ENCODE measurements at regions not wholly inside any gene's neighbourhood (a gene's known extent, or its start where the extent isn't known, plus 50 kb on each side); places are given as distances from the start of the nearest gene placed in this dataset.

DNA sequence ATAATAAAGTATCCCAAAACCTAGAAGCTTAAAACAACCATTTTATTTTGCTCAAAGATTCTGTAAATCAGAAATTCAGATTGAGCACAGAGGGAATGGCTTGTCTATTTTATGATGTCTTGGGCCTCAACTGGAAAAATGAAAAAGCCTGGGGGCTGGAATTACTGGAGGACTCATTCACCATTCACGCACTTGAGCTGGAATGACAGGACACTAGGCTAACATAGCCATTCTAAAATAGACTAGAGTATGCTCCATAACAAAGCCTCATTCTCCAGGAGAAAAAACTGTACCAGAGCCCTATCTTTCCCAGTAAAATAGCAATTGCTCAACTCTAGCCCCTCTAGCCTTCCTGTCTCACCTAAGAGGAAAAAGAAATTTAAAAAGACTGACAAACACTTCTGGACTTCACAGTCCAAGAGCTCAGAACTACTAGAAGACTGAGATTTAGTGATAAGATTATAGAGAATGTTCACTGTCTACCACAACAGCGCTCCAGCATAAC lies 145.4 kb upstream of the BTBD3 start:
- no peak for DNase-seq (ENCODE audit: low read depth in 2 of 2)

DNA sequence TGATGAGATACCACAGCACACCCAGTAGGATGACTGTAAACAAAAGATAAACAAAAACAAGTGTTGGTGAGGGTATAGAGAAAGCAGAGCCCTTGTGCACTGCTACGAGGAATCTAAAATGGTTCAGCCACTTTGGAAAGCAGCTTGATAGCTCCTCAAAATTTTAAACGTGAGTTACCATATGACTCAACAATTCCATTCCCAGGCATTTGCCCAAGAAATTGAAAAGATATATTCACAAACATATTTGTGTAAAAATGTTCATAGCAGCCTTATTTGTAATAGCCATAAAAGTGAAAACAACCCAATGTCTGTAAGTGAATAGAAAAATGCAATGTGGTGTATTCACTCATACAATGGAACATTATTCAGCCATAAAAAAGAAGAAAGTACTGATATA lies 141.0 kb upstream of the BTBD3 start:
- DNase-seq (ENCODE audit: low read depth in 2 of 2) = no peak

DNA sequence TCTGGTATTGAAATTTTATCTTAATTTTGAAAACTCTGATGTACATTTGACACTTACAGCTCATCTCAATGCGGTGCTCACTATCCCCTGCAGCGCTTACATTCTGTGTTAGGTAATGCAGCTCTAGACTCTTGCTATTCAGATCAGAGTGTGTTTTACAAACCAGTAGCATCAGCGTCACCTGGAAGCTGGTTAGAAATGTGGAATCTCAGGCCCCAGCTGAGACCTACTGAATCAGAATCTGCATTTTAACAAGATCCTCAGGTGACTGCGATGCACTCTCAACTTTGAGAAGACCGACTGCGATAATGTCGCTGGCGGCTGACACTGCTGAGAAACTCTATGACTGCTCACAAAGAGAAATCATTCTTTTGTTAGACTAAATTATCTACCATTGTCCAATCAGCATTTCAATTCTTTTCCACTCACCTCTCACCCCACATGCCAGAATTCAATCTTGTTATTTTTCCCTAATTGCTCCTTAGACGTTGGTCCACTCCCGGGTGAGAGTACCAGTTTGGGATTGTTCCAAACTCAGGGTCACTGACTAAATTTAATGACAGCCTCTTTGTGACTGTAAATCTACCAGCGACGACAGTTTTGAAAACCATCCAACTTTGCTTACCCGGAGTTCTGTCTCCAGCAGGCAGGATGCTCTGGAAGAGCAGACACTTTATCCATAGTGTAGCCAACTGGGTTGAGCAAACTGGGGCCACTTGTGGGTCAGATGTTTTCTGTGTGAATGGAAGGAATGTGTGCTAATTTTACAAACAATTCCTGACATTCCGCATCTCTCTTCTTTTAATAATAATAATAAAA lies 140.1 kb upstream of the BTBD3 start:
- DNase-seq (ENCODE audit: low read depth in 2 of 2) = no peak

DNA sequence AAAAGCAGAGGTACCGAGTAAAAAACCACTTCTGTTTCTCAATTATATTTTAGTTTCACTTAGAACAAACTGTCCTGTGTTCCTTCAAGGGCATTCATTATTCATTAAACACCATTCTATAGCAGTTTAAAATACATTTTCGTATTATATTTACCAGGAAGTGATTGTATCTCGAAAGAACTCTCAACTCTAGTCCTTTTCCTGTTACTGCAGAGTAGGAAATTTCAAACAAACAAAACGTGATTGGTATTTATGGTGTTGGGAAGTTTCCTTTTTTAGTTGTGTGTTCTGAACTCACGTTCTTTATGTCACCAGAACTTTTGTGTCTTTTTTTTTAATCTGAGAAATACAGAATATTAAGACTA lies 139.5 kb upstream of the BTBD3 start:
- no peak for DNase-seq (ENCODE audit: low read depth in 2 of 2)

DNA sequence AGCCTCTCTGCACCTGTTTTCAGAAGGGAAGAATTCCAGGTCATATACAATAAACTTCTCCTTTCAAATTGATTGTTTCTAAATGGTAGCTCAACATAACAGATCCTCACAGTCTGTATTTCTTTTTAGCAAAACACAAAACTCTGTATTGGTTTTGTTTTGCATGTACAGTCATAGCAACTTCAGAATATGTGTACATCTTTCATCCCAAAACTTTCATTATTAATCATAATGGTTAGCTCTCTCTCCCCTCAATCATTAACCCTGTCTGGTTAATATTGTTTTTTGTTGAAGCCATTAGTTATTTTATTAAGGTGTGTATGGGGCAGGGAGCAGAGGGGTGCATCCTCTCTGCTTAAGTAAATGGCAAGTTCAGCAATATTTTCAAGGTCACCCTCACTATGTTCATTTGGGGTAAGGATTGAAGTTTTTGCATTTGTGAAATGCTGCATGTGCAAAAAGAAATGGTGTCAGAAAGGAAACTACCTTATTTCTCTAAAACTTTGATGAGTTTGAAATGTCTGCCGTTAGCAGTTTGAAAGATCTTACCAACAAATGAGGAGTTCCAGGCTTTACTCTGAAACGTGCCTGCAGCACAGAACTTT lies 136.8 kb upstream of the BTBD3 start:
- no peak for DNase-seq (ENCODE audit: low read depth in 2 of 2)

DNA sequence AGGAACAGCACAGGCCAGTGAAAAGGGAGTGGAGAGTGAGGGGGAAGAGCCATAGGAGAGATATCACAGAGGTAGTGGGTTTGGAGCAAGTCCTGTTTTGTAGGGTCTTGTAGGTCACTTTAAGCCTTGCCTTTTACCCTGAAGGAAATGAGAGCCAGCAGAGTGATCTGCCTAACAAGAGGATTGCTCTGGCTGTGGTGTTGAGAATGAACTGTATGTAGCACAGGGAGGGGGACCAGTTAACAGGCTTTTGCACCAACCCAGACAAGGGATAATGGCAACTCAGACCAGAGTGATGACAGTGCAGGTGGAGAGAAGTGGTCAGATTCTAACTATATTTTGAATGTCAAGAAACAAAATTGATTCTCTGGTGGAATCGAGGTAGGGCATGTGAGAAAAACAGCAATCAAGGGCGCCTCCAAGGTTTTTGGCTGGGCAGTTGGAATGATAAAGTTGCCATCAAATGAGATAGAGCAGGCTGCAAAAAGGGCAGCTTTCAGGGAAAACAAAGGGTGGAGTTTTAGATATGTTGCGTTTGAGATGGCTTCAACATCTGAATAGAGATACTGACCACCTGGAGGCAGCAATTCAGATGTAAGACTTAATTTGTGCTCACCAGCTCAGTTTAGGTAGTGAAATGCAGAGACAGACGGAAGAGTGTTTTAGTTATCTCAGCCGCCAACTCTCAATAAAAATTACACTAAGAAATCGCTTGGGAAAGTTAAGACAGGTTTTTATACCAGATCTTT lies 134.4 kb upstream of the BTBD3 start:
- no peak for DNase-seq (ENCODE audit: low read depth in 2 of 2)

DNA sequence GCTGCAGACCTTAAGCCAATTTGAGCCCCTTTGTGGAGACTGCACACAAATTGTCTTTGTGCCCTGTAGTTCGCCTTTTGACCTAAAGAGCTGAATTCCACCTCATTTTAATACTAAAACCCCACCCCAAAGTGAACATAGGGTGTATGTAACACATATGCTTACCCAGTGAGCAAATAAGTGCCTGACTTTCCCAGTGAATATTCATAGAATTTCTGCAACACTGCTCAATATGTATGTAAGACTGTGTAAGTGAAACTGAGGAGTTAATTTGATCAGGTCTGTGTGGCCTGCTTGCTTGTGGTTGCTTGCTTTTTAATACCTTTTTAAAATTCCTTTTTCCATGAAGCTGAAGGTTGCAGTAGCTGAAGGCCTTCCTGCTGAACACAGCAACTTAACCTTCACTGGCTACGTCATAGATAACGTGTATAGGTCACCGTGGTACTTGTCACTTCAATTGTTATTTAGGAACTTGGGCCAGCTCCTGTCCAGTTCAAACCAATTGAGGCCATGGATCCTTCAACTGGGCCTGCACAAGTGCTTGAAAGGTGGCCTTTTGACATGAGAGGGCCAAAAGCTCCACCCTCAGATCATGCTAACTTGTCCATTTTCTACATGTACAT lies 131.7 kb upstream of the BTBD3 start:
- DNase-seq (ENCODE audit: low read depth in 2 of 2) = no peak

DNA sequence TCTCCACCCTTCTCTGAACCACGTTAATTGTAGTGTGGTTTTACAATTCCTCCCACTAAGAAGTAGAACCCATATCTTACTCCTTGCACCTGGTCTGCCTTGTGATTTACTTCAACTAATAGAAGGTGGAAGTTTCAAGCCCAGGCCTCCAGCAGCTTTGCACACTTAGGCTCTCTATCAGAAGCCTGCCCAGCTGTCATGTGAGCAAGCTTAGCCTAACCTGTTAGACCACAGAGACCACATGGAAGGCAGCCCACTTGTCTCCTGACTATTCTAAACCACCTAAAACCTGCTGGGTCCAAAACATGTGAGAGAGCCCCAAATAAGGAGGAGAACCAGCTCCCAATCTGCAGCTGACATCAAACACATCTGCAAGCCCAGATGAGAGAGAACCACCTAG lies 127.6 kb upstream of the BTBD3 start:
- DNase-seq (ENCODE audit: low read depth in 2 of 2) = no peak

DNA sequence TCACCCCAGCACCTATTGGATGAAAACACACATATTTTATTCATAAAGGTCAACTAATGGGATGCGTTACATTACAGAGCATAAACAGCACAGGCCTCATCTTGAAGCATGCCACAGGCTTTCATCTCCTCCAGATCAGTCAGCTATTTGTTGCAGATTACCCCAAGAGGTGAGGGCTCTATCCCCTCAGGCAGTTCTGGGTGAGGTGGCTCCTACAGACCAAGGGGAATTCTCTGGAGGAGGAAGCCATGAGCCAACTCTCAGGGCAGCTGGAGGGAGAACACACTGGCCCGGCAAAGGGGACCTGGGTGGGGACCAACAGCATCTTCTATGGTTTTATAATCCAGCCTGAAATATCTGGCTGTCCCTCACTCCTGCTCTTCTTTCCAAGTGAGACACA lies 126.4 kb upstream of the BTBD3 start:
- no peak for DNase-seq (ENCODE audit: low read depth in 2 of 2)

DNA sequence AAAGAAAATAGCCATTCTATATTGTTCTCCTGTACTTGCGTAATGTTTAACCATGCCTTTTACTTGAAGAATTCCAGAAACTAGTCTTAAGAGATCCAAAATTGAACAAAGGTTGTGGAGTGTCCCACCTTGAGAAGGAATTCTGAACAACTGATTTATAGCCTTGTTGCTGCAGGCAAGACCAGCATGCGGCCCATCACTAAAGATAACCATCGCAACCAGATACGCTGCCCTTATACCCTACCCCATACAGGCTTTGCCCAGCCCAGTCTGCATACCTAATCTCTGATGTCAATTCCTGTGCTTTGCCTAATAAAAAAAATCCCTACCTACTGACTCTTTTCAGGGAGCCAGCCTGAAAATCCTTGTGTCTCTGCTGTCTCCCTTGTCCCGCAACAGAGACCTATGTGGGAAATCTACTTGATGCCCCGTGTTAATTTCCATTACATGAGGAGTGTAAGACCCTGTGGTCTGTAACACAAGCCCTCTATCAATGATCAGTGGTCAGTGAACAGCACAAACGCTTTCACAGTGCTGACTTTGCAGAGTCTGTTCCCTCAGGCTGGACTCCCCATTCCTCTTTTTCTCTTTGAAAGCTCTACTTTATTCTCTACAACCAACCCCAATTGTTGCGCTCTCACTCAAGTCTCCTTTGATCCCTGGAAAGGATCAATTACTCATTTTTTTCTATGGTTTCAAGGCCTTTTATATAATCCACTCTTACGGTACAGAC lies 125.7 kb upstream of the BTBD3 start:
- DNase-seq (ENCODE audit: low read depth in 2 of 2) = no peak

DNA sequence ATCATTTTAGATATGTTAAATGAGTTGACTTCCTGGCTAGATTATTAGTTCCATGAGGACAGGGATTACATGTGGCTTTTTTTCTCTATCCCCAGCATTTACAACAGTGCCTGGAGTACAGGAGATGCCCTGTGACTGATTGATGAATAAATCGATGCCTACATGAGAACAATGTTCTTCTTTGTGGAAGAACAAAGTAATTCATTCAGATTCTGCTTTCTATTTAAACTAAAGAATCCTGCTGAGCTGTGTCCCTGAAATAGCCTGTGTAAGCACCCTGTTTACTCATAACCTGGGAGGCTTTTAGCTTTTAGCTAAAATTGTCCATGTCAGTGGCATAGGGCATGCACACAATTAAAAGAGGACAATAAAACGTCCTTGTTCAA lies 125.1 kb upstream of the BTBD3 start:
- no peak for DNase-seq (ENCODE audit: low read depth in 2 of 2)

DNA sequence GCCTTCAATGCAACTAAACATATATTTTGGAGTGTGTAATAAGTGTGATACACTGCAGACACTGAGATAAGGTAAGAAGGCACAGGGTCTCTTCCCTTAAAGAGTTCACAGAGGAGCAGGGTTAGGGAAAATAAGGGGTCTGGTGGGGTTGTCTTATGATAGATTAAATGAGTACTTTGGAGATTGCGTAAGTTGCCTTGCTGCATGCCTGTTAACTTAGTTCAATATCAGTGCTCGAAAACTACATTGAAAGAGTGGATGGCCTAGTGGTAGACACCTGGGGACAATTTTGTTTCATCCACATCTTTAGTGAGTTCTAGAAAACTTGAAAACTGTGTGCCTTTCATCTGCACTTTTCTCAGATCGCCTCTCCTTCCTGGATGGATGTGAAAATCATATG lies 123.2 kb upstream of the BTBD3 start:
- no peak for DNase-seq (ENCODE audit: low read depth in 2 of 2)

DNA sequence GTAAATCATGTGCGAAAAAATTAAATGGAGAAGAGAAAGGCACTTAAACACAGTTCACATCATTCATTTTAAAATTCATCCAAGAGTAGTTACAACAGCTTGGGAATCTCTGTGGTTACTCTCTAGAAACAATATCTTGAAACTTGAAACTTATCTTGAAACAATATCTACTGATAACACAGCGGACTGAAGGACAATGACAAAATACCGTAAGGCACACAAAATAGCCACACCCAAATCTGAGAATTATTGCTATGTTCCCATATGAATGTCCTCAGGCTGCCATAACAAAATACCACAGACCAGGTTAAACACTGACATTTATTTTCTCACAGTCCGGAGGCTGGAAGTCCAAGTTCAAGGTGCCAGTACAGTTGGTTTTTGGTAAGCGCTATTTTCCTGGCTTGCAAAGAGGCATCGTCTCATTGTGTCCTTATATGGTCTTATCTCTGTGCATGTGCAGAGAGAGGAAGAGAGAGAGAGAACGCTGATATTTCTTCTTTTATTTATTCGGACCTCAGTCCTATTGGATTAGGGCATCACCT lies 122.5 kb upstream of the BTBD3 start:
- DNase-seq (ENCODE audit: low read depth in 2 of 2) = no peak

DNA sequence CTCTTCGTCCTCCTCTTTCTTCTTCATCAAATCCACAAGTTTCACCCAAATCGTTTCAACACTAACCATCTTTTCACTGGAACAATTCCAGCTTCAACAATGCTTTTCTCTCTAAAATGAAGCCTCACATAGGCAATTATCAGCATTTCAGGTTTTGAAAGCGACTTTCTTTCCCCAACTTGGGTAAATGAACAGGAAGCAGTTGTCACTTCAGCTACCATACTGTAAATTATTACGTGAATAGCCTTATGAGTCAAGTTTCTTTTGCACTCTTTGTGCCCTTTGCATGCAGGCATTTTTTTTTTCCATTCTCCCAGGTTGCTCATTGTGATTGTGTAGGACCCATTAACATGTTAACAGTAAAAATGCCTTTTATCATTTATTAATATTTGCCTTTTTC lies 121.7 kb upstream of the BTBD3 start:
- no peak for DNase-seq (ENCODE audit: low read depth in 2 of 2)

DNA sequence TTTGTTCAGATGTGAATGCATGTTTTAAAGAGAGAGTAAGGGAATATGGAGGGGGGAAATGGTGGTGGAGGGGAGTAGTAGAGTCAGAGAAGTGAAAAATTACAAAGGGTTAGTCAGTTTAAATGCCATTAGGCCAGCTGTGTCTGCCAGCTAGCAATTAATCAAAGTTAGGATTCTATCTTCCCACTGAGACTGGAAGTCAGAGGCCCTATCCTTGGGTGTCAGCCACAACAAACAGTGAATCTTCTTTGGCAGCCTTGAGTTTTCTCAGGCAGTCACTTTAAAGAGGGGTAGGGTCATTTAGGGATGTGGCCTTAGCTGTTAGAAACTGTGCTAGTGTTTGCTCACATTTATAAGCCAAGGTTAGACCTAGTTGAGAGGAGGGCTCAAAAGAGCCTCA lies 120.5 kb upstream of the BTBD3 start:
- no peak for DNase-seq (ENCODE audit: low read depth in 2 of 2)

DNA sequence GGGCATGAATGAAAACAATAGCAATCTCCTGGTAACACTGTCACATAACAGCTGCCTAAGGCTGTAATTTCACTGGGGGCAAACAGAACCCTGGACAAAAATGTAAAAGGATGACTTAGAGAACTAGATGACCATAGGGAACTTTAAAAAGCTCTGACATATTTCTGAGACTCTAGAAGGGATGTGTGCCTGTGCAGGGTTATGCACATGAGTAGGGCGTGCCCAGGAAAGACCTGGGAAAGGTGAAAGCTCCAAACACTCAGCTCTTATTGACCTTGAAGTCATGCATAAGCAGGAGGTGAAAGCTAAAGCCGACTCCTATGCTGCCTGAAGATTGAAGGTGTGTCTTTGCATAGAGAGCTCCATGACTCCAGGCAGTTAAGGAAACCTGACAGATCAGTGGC lies 118.4 kb upstream of the BTBD3 start:
- DNase-seq (ENCODE audit: low read depth in 2 of 2) = no peak

DNA sequence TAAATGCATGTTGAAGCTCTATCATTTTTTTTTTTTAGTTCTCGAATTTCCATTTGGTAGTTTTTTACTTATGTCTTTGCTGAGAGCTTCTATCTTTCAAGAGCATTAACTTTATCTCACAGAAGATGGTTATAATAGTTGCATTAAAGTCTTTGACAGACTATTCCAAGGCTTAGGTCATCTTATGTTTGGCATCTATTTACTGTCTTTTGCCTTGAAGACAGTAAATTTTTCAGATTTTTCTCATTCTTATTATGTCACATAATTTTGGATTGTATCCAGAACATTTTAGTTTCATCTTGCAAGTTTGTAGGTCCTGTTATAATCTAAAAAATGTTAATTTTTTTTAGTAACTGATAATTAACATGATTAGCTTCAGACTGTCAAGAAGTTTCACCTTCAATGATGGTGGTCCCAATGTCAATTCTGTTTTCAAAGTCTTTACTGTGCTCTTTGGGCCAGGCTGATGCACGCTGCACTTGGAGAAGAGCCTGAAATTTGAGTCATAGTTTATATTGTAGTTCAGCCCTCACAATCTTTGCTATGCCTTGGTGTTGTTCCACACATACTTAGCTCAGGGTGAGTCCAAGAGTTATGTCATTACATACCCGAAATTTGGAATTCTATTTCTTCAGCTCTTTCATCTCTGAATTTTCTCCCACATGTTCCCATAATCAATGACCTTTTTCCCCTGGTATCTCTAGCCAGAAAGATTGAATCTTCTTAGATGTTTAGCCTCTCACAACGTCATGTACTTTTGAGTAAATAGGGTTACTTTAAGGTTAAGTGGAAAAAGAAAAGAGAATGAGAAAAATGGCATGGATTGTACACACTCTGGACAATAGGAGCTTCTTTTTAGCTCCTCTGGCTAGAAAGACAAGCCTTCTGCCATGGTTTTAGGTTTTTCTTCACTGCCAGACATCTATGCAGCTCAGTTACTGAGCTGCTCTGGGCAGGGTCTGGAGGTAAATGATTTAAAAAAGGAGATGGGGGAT lies 110.3 kb upstream of the BTBD3 start:
- no peak for DNase-seq (ENCODE audit: low read depth in 2 of 2)

DNA sequence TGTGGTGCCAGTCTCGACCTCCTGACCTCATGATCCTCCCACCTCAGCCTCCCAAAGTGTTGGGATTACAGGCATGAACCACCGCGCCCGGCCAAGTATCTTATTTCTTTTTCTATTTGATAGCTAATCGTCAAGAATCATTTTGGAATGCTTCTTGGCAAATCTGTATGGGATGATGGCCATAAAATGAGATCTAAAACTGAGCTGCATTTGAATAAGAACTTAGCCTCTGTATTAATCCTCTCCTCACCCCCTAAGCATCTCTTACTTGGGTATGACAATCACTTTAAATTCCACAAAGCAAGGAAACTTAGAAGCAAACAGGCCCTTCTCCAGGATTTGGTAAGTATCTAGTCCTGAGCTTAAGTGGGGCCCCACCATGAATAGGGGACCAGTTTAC lies 108.9 kb upstream of the BTBD3 start:
- no peak for DNase-seq (ENCODE audit: low read depth in 2 of 2)

DNA sequence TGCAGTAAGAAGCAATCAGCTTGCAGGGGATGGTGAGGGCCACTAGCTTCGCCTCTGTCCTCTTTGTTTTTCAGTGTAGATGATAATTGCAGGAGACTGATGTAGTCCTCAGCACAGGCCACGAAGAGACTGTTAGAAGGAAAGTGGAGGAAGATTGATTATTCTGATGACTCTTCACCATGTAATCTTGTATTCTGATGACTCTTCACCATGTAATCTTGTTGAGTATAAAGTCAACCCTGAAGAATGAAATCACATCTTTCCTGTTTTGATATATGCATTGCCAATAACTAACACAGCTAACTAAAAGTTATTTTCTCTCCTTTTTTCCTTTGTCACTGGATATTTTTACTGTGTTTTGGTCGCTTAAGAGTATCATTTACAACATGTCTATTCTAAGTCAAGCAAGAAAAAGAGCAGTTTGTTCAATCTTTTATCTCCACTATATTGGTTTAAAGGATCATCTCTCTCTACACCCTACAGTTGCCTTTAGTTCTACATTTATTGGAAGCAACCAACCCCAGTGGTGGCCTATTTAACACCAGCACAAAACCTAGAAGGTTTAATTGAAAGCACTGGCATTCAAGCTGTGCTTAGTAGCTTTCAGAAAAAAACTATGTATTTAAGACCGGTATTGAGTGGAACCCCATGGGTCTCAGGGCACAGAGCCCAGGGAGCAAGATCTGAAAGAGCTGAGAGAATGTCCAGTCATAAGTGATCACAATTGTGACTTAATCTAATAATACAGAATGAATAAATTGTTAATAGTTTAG lies 107.2 kb upstream of the BTBD3 start:
- no peak for DNase-seq (ENCODE audit: low read depth in 2 of 2)
